GM21717 (cell line): ENCODE measurements at regions not wholly inside any gene's neighbourhood (a gene's known extent, or its start where the extent isn't known, plus 50 kb on each side); places are given as distances from the start of the nearest gene placed in this dataset.

Experiments used
- ATAC-seq: cut with Tn5 transposase; IDR thresholded peaks from one replicate; pipeline ENCODE4 v1.9.1; 2021; ENCODE audit warnings: mild to moderate bottlenecking, moderate library complexity; ENCODE audit not compliant: unreplicated experiment

DNA sequence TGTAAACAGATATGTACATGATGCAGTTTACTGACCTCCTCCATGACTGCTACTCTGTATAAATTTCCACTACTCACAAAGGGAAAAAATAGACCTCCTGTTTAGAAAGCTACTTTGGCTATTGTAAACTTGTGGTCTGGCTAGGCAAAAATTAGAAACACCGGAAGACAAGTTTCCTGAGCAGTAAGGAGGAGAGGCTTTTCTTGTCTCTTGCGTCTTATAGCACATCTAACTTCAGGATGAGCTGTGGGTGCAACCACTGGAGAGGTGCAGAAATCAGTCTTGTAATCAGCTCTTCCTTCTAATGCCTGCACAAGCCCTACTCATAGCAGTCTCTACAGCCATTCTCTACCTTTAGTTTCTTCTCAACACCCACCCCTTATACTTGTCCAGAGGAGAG is 296.5 kb upstream of the SLC35B3 start:
- no peak for ATAC-seq

GRCh38 chr6:8710668-8711431 is 275.5 kb upstream of the SLC35B3 start:
- no peak for ATAC-seq

DNA sequence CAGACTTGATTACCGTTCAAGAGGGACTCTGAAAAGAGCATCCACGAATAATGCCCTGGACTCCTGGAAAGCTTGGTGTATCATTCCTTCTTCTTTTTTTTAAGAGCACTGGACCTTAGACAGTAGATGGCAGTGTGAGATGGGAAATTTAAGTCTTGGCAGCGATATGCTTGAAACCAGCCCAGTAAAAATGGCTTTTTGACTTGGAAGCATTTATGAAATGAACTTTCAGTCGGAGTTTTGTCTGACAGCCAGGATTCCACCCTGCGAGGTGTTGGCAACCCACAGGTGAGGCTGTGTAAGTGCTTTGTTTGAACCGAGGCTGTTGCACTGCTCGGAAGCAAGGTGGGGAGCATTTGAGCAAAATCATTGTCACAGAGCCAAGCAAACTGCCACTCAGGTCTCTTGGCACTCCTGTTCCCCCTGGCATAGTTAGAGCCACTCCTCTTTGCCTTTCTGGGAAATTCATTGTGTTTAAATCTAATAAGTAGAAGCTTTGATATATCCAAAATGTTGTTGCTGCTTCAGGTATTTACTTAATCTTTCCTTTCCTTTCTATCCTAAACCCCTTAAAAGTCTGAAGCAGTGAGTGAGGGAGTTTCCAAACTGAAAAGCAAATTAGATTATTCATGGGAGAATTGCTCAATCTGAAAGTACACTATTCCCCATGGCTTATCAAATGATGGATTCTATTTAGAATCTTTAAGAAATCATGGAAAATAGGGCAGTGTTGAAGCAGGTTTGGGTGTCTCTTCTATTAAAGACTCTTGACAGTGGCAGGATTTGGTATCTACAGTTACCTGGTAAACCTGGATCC is 272.8 kb upstream of the SLC35B3 start:
- no peak for ATAC-seq

- ATAC-seq, result no peak
Measured at GRCh38 chr6:8707369-8707768, 272.0 kb upstream of the SLC35B3 start.

GRCh38 chr6:8705435-8706020 is 270.2 kb upstream of the SLC35B3 start:
- no peak for ATAC-seq

GRCh38 chr6:8703059-8703458 is 267.7 kb upstream of the SLC35B3 start:
- no peak for ATAC-seq

- no peak for ATAC-seq
Measured at GRCh38 chr6:8688821-8689220, 253.5 kb upstream of the SLC35B3 start.

DNA sequence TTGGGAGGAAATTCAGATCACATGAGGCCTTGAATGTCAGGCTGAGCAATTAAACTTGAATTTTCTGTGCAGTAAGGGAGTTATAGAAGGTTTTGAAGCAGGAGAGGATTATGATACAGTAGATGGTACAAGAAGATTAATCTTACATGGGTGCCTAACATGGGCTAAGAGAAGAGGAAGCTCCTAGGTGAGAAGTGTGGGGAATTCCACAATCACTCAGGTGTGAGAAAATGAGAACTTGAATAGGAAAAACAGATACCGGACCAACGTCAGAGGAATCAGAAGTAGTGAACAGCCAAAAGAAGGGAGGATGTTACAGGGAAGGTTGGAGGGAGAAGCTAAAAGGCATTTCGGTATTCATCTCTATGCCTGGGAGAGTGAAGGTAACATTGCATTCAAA is 250.7 kb upstream of the SLC35B3 start:
- no peak for ATAC-seq

DNA sequence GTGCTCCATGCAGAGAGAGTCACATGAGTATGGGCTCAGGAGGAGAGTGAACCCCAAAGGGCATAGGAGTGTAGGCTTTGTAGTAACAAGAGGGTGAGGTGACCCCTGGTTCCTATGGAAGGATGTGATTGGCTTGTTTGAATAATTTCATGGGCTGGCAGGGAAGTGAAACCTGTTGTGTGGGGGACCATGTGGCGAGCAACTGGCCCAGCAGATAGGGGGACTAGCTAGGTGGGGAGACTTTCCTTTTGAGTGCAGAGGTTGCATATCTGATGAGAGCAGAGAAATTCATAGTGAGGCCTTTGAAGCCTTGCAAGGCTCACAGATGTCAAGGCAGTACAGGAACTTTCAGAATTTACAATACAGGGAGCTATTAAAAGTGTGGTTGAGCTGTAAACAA is 247.9 kb upstream of the SLC35B3 start:
- ATAC-seq, result no peak

DNA sequence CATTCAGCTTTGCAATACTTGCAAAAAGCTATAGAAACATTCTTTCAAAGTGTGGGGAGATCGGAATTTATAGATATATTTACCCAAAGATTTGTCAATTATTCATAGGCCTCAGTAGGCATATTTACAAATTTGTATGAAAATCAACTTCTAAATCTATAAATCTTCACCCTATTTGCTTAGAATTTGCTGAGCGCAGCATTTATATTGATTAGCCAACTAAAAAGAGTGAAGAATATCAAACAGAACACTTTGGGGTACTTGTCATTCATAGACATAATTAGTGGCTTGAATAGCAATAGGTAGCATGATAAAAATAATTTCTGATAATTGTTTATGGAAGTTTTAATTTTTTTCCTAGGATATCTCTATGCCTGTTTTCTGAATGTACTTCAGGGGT is 244.5 kb upstream of the SLC35B3 start:
- ATAC-seq, result no peak

GRCh38 chr6:8678466-8678865 is 243.1 kb upstream of the SLC35B3 start:
- no peak for ATAC-seq

DNA sequence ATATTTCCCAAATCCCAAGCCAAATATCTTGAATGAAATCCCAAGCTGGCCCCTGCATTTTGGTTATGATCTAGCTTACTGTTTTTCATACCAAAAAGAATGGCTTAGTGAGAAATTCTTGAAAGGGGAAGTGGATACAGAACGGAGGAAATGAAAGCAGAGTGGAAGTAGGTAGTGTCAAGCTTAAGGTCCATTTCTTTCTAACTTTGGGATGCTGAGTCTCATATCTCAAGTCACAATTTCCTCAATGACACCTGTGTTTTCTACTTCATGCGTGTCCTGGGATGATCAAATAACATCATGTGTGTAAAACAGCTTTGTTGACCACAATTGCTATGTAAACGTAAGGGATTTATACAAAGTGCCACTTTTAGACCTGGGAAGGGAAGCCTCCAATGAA is 238.8 kb upstream of the SLC35B3 start:
- no peak for ATAC-seq

GRCh38 chr6:8672882-8673281 is 237.5 kb upstream of the SLC35B3 start:
- no peak for ATAC-seq

- ATAC-seq, result no peak
Measured at GRCh38 chr6:8670792-8671191, 235.4 kb upstream of the SLC35B3 start.

- no peak for ATAC-seq
Measured at GRCh38 chr6:8664700-8665099, 229.4 kb upstream of the SLC35B3 start.

- ATAC-seq, result no peak
Measured at GRCh38 chr6:8664070-8664469, 228.7 kb upstream of the SLC35B3 start.

- no peak for ATAC-seq
Measured at GRCh38 chr6:8659404-8660189, 224.3 kb upstream of the SLC35B3 start.

DNA sequence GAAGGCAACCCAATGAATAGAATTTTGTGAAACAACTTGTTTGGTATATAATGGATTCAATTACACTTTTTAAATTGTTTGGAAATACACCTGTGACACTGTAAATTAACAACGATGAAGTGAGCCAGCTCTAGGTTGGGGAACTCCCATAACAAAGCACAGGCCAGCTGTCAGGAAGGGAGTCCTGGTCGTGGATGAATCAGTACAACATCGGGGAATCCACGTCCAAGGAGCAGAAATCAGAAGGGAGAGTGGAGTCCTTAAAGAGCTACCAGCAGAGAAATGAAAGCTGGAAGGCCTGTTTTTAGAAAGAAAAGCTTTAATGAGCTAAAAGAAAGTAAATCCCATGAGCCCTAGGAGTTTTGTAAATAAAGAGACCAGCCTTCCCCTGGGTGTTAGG is 223.1 kb upstream of the SLC35B3 start:
- ATAC-seq, result no peak

- no peak for ATAC-seq
Measured at GRCh38 chr6:8657522-8657921, 222.2 kb upstream of the SLC35B3 start.

GRCh38 chr6:8655670-8656454 is 220.5 kb upstream of the SLC35B3 start:
- no peak for ATAC-seq
